Hepatocyte (in vitro differentiated cells): ENCODE measurements at regions not wholly inside any gene's neighbourhood (a gene's known extent, or its start where the extent isn't known, plus 50 kb on each side); places are given as distances from the start of the nearest gene placed in this dataset.

Experiments
- EZH2phosphoT487 ChIP-seq: fragments of 200-600 bp; sonication (generic); IDR thresholded peaks from one replicate; pipeline ENCODE4 v1.6.1; 2018; ENCODE audit warnings: antibody characterized with exemption, mild to moderate bottlenecking, low read depth, moderate library complexity; ENCODE audit not compliant: unreplicated experiment, severe bottlenecking
- TF ChIP-seq, protein P1 (sequence below): fragments of 200-600 bp; sonication (generic); IDR thresholded peaks from 2 replicates; pipeline ENCODE4 v1.5.1; 2016; ENCODE audit warnings: antibody characterized with exemption, mild to moderate bottlenecking; ENCODE audit not compliant: poor library complexity

DNA sequence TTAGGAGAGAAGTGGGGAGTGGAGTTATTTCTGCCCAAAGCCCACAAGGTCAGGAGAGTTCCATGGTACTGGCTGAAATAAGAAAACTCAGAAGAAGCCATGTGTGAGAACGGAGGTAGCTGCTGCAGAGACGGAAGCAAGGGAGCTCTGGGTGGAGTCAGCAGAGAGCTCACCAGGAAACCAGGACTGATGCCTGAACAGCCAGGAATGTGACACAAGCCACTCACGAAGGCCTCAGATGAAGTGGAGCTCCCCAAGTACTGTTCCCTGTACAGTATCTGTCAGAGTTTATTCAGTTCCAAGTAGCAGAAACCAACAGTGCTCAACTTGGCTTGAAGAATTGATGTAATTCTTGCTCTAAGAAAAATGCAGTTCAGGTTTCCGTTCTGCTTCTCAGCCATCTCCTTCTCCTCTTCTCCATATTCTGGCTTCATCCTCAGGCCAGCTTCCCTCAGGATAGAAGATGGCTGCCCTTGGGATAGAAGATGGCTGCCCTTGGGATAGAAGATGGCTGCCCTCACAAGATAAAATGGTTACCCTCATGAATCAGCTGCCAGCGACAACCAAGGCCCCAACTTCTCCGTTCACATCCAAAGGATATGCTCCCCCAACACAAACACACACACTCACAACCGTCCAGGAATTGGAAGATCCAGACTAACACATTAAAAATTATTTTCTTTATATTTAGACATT, 117.4 kb upstream of the SH3BP4 start:
- TF ChIP-seq, protein P1, sequence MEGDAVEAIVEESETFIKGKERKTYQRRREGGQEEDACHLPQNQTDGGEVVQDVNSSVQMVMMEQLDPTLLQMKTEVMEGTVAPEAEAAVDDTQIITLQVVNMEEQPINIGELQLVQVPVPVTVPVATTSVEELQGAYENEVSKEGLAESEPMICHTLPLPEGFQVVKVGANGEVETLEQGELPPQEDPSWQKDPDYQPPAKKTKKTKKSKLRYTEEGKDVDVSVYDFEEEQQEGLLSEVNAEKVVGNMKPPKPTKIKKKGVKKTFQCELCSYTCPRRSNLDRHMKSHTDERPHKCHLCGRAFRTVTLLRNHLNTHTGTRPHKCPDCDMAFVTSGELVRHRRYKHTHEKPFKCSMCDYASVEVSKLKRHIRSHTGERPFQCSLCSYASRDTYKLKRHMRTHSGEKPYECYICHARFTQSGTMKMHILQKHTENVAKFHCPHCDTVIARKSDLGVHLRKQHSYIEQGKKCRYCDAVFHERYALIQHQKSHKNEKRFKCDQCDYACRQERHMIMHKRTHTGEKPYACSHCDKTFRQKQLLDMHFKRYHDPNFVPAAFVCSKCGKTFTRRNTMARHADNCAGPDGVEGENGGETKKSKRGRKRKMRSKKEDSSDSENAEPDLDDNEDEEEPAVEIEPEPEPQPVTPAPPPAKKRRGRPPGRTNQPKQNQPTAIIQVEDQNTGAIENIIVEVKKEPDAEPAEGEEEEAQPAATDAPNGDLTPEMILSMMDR = no peak
- TF ChIP-seq EZH2phosphoT487 = no peak
